Upper lobe of right lung (tissue), 1 donor: ENCODE measurements at regions not wholly inside any gene's neighbourhood (a gene's known extent, or its start where the extent isn't known, plus 50 kb on each side); places are given as distances from the start of the nearest gene placed in this dataset.

Experiments used
- ATAC-seq: fragments of 200-7000 bp; cut with Tn5 transposase; one replicate; pipeline ENCODE4 v1.9.1; 2020; ENCODE audit warnings: mild to moderate bottlenecking, moderate library complexity
- DNase-seq: peaks from one replicate; pipeline ENCODE4 v3.0.0-alpha.2; 2020
- H3K27ac ChIP-seq: fragments of 200-600 bp; one replicate; pipeline ENCODE4 v1.8.0; 2022
- H3K27me3 ChIP-seq: fragments of 200-600 bp; one replicate; pipeline ENCODE4 v1.8.0; 2022; ENCODE audit warnings: mild to moderate bottlenecking
- H3K36me3 ChIP-seq: fragments of 200-600 bp; one replicate; pipeline ENCODE4 v1.8.0; 2022
- H3K4me1 ChIP-seq: fragments of 200-600 bp; one replicate; pipeline ENCODE4 v1.8.0; 2022
- H3K4me3 ChIP-seq: fragments of 200-600 bp; one replicate; pipeline ENCODE4 v1.8.0; 2022; ENCODE audit warnings: mild to moderate bottlenecking
- H3K9me3 ChIP-seq: fragments of 200-600 bp; one replicate; pipeline ENCODE4 v1.8.0; 2022
- CTCF ChIP-seq: fragments of 200-600 bp; IDR thresholded peaks from one replicate; pipeline ENCODE4 v1.8.0; 2022; ENCODE audit warnings: antibody characterized with exemption
- intact Hi-C: fragments of 100-400 bp; cut with DNase I; formaldehyde crosslinking; loops from one replicate; pipeline ENCODE4 v1.11.0; 2022
- donor health status: DM: no; HTN: yes; CAD: no; lungs with severe emphysema.

- Histone ChIP-seq H3K4me3 (no peak overlapping the region), H3K36me3 (no peaks in the 10 kb centered on the region), H3K9me3 (no peaks in the 10 kb centered on the region), H3K27me3 (no peaks in the 10 kb centered on the region), H3K4me1 (no peaks in the 10 kb centered on the region), H3K27ac (no peak overlapping the region)
- intact Hi-C loops: no loop called here
- TF ChIP-seq CTCF: no peak
- DNase-seq (no peak), ATAC-seq (no peak)
Measured at GRCh38 chr6:53998303-53998702, 112.9 kb upstream of the MLIP start.

GRCh38 chr6:53999088-53999755, 112.0 kb upstream of the MLIP start:
- no peak for DNase-seq
- H3K27me3 ChIP-seq: no peaks in the 10 kb centered on the region
- TF ChIP-seq CTCF: no peak
- ATAC-seq: no peak
- H3K4me3 ChIP-seq: no peak overlapping the region
- H3K27ac ChIP-seq: no peak overlapping the region
- intact Hi-C loops: no loop called here
- H3K36me3 ChIP-seq: no peaks in the 10 kb centered on the region
- no peaks in the 10 kb centered on the region for H3K9me3 ChIP-seq
- no peaks in the 10 kb centered on the region for H3K4me1 ChIP-seq

GRCh38 chr6:54002116-54002515, 109.1 kb upstream of the MLIP start:
- H3K27me3 ChIP-seq: no peaks in the 10 kb centered on the region
- DNase-seq (no peak), ATAC-seq (no peak)
- H3K4me1 ChIP-seq: no peaks in the 10 kb centered on the region
- H3K9me3 ChIP-seq: no peaks in the 10 kb centered on the region
- H3K36me3 ChIP-seq: no peaks in the 10 kb centered on the region
- no peak overlapping the region for H3K4me3 ChIP-seq
- H3K27ac ChIP-seq: no peak overlapping the region
- intact Hi-C loops: no loop called here
- TF ChIP-seq CTCF: no peak

- Histone ChIP-seq H3K36me3 (no peaks in the 10 kb centered on the region), H3K27ac (no peak overlapping the region), H3K4me3 (no peak overlapping the region), H3K9me3 (no peaks in the 10 kb centered on the region), H3K27me3 (no peaks in the 10 kb centered on the region), H3K4me1 (no peaks in the 10 kb centered on the region)
- DNase-seq (no peak), ATAC-seq (no peak)
- TF ChIP-seq CTCF: no peak
- intact Hi-C loops: no loop called here
Measured at GRCh38 chr6:54003316-54003715, 107.9 kb upstream of the MLIP start.

GRCh38 chr6:54008589-54008988, 102.7 kb upstream of the MLIP start:
- intact Hi-C loops: no loop called here
- Histone ChIP-seq H3K9me3 (no peaks in the 10 kb centered on the region), H3K27ac (no peak overlapping the region), H3K36me3 (no peaks in the 10 kb centered on the region), H3K4me1 (no peaks in the 10 kb centered on the region), H3K4me3 (no peak overlapping the region), H3K27me3 (no peaks in the 10 kb centered on the region)
- DNase-seq (no peak), ATAC-seq (no peak)
- no peak for TF ChIP-seq CTCF
